GM12891 (cell line): ENCODE measurements at regions not wholly inside any gene's neighbourhood (a gene's known extent, or its start where the extent isn't known, plus 50 kb on each side); places are given as distances from the start of the nearest gene placed in this dataset.

Experiments
- PAX5 ChIP-seq: IDR thresholded peaks from 2 replicates; pipeline ENCODE4 v1.6.1; 2011; ENCODE audit warnings: low read length, moderate library complexity, mild to moderate bottlenecking; ENCODE audit not compliant: insufficient read depth, severe bottlenecking
- POLR2A ChIP-seq: IDR thresholded peaks from 2 replicates; pipeline ENCODE4 v1.6.1; 2011; ENCODE audit warnings: low read depth, low read length, control low read depth
- POLR2AphosphoS5 ChIP-seq: IDR thresholded peaks from 2 replicates; pipeline ENCODE4 v1.6.1; 2011; ENCODE audit warnings: low read depth, low read length, control low read depth
- POU2F2 ChIP-seq: IDR thresholded peaks from 2 replicates; pipeline ENCODE4 v1.6.1; 2011; ENCODE audit warnings: low read depth, mild to moderate bottlenecking, control low read depth, low read length, moderate library complexity
- SPI1 ChIP-seq: IDR thresholded peaks from 2 replicates; pipeline ENCODE4 v1.6.1; 2011; ENCODE audit warnings: low read depth, low read length, control low read depth
- TAF1 ChIP-seq: IDR thresholded peaks from 2 replicates; pipeline ENCODE4 v1.6.1; 2011; ENCODE audit warnings: low read depth, low read length, control low read depth

- no peak for TF ChIP-seq POLR2A
- TF ChIP-seq POLR2AphosphoS5 = no peak
- TF ChIP-seq SPI1 = no peak
- TF ChIP-seq POU2F2 = no peak
- no peak for TF ChIP-seq TAF1
- no peak for TF ChIP-seq PAX5
Observed at GRCh38 chr21:35954066-35954465, 106.3 kb downstream of the SETD4 start.
